ENCODE measurements at regions not wholly inside any gene's neighbourhood (a gene's known extent, or its start where the extent isn't known, plus 50 kb on each side); places are given as distances from the start of the nearest gene placed in this dataset.
"Not testable (repeated sequence)": the region's sequence is repeated elsewhere in the genome, so short reads cannot be mapped to it uniquely, and the experiment has no call there.

DNA sequence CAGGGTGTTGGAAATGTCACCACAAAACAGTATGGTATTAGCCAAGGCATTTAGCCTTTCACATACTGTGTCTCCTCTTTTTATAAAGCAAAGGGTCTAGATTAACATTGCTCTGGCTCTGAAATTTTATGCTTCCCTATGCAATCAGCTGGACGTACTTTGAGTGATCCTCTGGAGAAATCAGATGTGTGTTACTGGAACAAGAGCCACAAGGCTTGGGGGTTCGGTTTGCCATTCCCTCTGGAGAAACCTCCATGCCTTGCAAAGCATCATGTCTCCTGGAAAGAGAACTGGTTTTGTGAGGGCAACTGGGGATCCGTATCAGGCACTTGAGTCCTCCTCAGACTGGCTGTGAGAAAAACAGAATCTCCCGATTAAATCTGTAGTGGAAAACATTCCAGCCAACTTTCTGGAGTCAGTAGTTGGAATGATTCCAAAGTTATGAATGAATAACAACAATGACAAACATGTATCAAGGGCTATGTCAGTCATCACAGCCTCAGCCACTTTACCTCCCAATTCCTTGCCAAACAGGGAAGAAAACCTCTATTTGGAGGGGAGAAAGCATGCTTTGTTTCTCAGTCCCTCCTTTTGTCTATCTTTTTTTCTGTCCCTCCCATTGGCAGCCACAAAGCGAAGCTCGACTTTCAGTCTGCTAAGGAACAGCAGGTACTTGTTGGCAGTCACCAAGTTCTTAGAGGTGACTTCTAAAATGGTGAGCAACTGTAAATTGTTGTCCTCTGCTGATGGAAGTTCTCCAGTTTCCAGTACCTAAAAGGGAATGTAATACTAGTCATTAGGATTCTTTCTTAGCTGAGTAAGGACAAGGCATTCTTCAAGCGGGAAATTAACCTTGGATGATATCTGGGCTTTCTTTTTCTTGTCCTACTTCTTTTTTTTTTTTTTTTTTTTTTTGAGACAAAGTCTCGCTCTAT, 864.8 kb upstream of the AUTS2 start:
- no peak for DNase-seq

DNA sequence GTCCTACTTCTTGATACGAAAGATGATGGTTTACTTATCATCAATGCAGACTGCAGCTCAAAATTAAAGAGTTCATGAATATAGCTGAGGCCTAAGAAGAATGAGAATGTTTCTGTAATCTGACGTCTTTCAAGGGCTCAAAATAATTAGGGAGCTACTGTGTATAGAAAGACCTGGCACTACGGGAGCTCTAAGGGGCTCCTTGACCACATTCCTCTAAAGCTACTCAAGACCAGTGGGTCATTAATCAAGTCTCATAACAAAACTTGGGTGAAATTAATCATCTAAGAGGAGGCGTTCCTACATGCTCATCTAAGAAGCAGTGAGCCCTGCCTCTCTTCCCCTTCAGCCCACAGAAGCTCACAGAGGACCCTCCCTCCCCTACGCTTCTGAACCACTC, 863.8 kb upstream of the AUTS2 start:
- DNase-seq: no peak

DNA sequence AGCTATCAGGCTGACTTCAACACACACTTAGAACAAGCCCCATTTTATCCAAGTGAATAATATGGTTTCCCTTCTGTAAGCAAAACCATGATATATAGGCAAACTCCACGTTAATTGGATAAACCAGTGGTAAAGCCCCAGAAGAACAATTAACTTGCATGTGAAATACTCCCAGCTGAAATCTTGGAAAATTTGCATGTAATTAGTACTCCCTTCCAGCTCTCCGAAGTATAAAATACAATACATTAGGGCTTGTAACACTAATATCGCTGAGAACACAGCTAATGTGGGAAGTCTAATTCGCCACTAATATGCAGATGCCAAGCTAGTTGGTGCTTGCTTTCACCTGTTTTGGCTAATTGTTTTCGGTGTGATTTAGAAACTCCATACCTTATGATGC, 859.0 kb upstream of the AUTS2 start:
- no peak for DNase-seq

DNA sequence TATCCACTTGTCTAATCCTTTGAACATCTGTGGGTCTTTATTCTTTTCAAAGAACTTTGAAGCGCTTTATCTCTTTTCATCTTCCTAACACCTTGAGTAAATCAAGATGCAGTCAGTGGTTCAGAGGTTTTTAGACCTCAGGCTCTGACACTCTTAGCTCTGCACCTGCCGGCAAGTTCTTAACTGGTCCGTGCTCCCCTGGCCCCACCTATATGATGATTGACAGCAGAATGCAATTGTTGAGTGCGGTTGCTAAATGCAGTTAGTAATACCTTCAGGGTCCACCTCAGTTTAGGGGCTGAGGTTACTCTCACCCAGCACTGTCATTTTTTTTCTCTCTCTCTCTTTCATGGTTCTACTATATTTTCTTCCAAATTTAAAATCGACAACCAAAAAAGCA, 854.2 kb upstream of the AUTS2 start:
- DNase-seq: no peak

DNA sequence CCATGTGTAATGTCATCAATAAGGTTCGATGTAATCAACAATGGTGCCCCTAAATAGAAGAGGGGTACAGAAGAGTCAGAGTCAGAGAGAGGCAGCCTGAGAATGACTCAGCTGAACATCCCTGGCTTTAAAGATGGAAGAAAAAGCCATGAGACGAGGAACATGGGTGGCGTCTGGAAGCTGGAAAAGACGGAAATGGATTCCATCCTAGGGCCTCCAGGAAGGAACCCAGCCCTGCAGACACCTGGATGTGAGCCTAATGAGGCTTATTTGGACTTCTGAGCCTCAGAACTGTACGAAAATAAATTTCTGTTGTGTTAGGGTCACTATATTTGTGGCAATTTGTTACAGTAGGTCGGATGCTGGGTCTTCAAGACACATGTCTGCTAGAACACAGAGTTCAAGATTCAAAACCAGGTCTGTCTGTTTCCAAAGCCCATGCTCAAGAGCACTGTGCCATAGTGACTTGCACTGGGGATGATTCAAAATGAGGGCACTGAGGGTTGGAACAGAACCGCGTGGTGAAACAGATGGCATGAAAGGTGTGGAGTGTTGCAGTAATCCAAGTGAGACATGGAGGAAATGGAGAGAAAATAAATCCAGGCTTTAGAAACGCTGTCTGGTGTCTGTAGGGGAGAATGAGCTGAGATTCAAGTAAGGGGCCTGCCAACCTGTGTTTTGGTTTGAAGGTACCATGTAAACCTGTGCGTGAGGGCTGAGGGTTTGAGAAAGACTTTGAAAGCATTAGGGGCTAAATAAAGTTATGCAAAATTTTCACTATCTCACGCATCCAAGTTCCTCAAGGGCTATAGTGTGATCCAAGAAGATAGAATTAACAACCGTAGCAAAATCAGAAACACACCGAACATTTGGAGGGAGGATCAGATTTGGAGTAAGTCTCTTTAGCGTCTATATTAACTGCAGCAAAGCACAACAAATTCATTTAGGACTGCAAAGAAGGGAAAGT, 849.1 kb upstream of the AUTS2 start:
- no peak for DNase-seq

GRCh38 chr7:68752485-68753178, 845.6 kb upstream of the AUTS2 start:
- no peak for DNase-seq

DNA sequence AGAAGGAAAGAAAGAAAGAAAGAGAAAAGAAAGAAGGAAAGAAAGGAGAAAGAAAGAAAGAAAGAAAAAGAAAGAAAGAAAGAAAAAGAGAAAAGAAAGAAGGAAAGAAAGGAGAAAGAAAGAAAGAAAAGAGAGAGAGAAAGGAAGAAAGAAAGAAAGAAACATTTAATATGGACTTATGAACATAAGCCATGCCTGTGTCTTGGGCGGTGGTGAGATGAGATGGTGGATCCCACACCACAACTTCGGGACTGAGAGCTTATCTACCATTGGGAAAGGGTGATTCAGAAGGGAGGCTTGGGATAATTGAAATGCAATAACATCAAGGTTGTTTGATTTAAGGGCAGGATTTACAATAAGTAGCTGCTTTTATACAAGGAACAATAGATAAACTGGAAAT, 843.9 kb upstream of the AUTS2 start:
- no peak for DNase-seq

GRCh38 chr7:68756986-68757495, 841.2 kb upstream of the AUTS2 start:
- no peak for DNase-seq

DNA sequence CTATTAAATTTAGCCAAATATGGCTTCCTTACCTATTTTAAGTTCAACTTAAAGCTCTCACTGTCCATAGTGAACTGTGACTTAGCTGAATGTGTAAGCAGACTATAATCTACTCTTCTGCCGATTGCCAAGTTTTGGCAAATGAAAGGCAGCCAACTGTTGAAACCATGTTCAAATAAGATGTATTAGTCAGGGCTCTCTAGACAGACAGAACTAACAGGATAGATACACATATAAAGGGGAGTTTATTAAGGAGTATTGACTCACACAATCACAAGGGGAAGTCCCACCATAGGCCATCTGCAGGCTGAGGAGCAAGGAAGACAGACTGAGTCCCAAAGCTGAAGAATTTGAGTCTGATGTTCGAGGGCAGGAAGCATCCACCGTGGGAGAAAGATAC, 837.7 kb upstream of the AUTS2 start:
- DNase-seq: no peak

- no peak for DNase-seq
These were observed 830.8 kb upstream of the AUTS2 start for GRCh38 chr7:68767462-68767861.

DNA sequence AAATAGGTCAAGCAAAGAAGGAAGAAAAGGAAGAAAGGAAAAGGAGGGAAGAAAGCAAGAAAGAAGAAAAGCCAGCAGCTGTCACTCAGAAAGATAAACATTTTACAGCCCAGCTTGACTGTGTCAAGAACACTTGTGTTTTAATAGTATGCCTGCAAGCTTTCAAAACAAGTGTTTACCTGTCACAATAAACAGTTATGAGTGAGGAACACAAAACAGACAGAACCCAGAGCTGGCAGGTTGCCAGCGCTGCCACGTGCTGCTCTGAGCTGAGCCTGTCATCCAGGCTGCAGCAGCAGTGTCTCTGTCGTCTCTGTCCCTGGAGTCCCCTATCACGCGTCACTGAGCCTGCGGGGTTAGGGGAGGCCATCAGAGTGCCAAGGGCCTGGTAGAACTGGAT, 827.6 kb upstream of the AUTS2 start:
- DNase-seq: no peak

GRCh38 chr7:68776326-68776725, 821.9 kb upstream of the AUTS2 start:
- no peak for DNase-seq

GRCh38 chr7:68783684-68784083, 814.6 kb upstream of the AUTS2 start:
- DNase-seq: no peak

DNA sequence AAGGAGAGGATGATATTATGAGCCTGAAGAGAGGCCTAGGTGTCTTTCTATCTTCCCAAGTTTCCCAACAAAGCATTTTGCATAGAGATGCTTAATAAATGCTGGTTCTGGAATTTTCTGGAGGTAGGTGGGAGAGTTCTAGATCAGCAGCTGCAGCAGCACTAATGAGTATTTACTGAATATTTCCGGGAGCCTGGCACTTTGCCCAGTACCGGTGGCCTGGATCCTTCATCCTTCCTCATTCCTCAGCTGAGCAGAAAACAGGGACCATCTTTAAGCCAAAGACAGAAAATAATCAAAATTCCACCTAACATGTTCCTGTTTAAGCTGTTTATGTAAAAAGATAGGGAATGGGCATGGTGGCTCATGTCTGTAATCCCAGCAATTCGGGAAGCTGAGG, 813.2 kb upstream of the AUTS2 start:
- no peak for DNase-seq

DNA sequence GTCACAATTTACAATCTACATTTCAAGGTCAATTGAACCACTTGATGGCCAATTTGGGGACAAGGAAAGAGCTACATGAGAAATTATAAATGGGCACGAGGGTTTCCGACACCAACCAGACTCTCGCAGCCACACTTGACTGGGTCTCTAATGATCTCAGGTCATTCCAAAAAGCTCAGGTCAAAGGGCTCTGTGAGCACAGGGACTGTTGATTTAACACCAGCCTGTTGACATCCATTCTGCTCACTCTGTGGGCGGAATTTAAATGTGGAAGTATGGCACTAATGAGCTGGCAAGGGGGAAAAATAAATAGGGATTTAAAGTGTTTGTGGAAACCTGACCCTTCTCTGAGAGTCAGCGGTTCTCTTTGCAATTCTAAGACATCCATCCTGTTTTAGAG, 810.7 kb upstream of the AUTS2 start:
- no peak for DNase-seq

- not testable (repeated sequence) for DNase-seq
These were observed 809.7 kb upstream of the AUTS2 start for GRCh38 chr7:68788529-68788928.

GRCh38 chr7:68789597-68789996, 808.7 kb upstream of the AUTS2 start:
- no peak for DNase-seq

- DNase-seq: no peak
These were observed 805.9 kb upstream of the AUTS2 start for GRCh38 chr7:68792351-68792750.

GRCh38 chr7:68793513-68793912, 804.8 kb upstream of the AUTS2 start:
- DNase-seq: no peak

DNA sequence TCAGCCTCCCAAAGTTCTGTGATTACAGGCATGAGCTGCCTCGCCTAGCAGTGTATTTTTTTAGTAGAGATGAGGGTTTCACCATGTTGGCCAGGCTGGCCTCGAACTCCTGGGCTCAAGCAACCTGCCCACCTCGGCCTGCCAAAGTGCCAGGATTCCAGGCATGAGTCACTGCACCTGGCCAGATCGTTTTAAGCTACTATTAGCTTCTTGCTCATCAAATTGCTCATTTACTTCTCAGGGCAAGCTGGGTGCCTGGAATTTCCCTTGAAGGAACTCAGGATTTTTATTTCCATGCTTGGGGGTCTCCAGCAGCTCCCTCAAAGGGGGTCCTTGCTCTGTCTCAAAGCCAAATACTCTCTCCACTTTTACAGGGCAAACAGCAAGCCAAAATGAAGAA, 798.0 kb upstream of the AUTS2 start:
- DNase-seq: no peak

GRCh38 chr7:68805159-68805558, 793.1 kb upstream of the AUTS2 start:
- no peak for DNase-seq

DNA sequence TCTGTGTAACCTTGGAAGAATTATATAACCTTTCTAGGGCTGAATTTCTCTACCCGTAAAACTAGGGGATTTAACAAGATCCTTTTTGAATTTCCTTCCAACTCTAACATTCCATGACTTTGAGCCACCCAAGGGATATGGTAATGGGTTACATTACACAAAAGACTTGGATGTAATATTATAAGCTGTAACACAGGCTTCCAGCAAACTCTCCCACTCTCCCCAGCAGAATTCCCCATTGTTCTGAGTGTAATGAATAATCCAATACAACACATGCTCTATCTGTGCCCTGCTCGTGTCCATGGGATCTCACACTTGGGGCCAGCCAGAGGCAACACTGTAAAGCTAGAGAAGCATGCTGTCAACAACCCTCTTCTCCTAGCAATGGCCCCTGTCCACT, 790.6 kb upstream of the AUTS2 start:
- no peak for DNase-seq

GRCh38 chr7:68813551-68814080, 784.7 kb upstream of the AUTS2 start:
- DNase-seq: no peak
